H1 (cell line): ENCODE measurements at regions not wholly inside any gene's neighbourhood (a gene's known extent, or its start where the extent isn't known, plus 50 kb on each side); places are given as distances from the start of the nearest gene placed in this dataset.

Experiments
- EGR1 ChIP-seq: IDR thresholded peaks from 2 replicates; pipeline ENCODE4 v1.6.1; 2011; ENCODE audit warnings: low read depth, low read length, borderline replicate concordance
- KDM5A ChIP-seq: fragments of 200-600 bp; IDR thresholded peaks from 2 replicates; pipeline ENCODE4 v1.7.1; 2012; ENCODE audit warnings: mild to moderate bottlenecking, low read length, inconsistent platforms, mixed read lengths
- POLR2A ChIP-seq, 2 experiments: IDR thresholded peaks; 1 replicate in 1 of 2; 2 replicates in 1 of 2; pipeline ENCODE4 v1.6.1; 2011; ENCODE audit warnings: low read depth in 2 of 2, low read length in 2 of 2, mild to moderate bottlenecking in 2 of 2; ENCODE audit errors: control extremely low read depth in 1 of 2
- RFX5 ChIP-seq: IDR thresholded peaks from 2 replicates; pipeline ENCODE4 v1.6.1; 2011; ENCODE audit warnings: low read depth, low read length, improper control_type of control experiment, borderline replicate concordance
- TAF1 ChIP-seq: IDR thresholded peaks from 2 replicates; pipeline ENCODE4 v1.6.1; 2011; ENCODE audit warnings: mild to moderate bottlenecking, low read depth, low read length
- TEAD4 ChIP-seq: IDR thresholded peaks from 2 replicates; pipeline ENCODE4 v1.6.1; 2012; ENCODE audit warnings: low read depth, low read length, inconsistent platforms, mixed read lengths
- YY1 ChIP-seq: IDR thresholded peaks from 2 replicates; pipeline ENCODE4 v1.6.1; 2011; ENCODE audit warnings: low read depth, mild to moderate bottlenecking, low read length
- TF ChIP-seq, protein P1 (sequence below): fragments of 300-600 bp; sonication (generic); IDR thresholded peaks from 2 replicates; pipeline ENCODE4 v1.7.1; 2012; ENCODE audit warnings: low read length, moderate library complexity, mild to moderate bottlenecking, inconsistent platforms; ENCODE audit not compliant: insufficient replicate concordance
- TF ChIP-seq, protein P2 (sequence below): IDR thresholded peaks from 2 replicates; pipeline ENCODE4 v1.6.1; 2011; ENCODE audit warnings: low read length, improper control_type of control experiment

DNA sequence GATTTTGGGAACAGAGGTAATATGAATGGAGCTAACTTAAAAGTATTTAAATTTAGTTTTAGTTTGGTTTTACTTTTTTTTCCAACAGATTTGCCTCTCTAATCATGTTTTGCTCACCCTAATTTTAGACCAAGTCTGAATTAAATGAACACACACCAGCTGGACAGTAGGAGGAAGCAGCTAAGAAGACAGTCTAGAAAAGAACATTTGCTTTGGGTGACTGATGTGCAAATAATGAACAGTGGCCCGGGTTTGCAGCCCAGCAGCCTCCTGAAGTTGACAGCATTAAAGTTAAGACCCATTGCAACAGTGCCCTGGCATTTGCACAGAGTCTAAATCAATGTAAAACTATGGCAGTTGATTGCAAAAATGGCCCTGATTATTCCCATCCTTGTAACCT lies 66.4 kb upstream of the SORL1 start (continued):
- TF ChIP-seq, protein P1, sequence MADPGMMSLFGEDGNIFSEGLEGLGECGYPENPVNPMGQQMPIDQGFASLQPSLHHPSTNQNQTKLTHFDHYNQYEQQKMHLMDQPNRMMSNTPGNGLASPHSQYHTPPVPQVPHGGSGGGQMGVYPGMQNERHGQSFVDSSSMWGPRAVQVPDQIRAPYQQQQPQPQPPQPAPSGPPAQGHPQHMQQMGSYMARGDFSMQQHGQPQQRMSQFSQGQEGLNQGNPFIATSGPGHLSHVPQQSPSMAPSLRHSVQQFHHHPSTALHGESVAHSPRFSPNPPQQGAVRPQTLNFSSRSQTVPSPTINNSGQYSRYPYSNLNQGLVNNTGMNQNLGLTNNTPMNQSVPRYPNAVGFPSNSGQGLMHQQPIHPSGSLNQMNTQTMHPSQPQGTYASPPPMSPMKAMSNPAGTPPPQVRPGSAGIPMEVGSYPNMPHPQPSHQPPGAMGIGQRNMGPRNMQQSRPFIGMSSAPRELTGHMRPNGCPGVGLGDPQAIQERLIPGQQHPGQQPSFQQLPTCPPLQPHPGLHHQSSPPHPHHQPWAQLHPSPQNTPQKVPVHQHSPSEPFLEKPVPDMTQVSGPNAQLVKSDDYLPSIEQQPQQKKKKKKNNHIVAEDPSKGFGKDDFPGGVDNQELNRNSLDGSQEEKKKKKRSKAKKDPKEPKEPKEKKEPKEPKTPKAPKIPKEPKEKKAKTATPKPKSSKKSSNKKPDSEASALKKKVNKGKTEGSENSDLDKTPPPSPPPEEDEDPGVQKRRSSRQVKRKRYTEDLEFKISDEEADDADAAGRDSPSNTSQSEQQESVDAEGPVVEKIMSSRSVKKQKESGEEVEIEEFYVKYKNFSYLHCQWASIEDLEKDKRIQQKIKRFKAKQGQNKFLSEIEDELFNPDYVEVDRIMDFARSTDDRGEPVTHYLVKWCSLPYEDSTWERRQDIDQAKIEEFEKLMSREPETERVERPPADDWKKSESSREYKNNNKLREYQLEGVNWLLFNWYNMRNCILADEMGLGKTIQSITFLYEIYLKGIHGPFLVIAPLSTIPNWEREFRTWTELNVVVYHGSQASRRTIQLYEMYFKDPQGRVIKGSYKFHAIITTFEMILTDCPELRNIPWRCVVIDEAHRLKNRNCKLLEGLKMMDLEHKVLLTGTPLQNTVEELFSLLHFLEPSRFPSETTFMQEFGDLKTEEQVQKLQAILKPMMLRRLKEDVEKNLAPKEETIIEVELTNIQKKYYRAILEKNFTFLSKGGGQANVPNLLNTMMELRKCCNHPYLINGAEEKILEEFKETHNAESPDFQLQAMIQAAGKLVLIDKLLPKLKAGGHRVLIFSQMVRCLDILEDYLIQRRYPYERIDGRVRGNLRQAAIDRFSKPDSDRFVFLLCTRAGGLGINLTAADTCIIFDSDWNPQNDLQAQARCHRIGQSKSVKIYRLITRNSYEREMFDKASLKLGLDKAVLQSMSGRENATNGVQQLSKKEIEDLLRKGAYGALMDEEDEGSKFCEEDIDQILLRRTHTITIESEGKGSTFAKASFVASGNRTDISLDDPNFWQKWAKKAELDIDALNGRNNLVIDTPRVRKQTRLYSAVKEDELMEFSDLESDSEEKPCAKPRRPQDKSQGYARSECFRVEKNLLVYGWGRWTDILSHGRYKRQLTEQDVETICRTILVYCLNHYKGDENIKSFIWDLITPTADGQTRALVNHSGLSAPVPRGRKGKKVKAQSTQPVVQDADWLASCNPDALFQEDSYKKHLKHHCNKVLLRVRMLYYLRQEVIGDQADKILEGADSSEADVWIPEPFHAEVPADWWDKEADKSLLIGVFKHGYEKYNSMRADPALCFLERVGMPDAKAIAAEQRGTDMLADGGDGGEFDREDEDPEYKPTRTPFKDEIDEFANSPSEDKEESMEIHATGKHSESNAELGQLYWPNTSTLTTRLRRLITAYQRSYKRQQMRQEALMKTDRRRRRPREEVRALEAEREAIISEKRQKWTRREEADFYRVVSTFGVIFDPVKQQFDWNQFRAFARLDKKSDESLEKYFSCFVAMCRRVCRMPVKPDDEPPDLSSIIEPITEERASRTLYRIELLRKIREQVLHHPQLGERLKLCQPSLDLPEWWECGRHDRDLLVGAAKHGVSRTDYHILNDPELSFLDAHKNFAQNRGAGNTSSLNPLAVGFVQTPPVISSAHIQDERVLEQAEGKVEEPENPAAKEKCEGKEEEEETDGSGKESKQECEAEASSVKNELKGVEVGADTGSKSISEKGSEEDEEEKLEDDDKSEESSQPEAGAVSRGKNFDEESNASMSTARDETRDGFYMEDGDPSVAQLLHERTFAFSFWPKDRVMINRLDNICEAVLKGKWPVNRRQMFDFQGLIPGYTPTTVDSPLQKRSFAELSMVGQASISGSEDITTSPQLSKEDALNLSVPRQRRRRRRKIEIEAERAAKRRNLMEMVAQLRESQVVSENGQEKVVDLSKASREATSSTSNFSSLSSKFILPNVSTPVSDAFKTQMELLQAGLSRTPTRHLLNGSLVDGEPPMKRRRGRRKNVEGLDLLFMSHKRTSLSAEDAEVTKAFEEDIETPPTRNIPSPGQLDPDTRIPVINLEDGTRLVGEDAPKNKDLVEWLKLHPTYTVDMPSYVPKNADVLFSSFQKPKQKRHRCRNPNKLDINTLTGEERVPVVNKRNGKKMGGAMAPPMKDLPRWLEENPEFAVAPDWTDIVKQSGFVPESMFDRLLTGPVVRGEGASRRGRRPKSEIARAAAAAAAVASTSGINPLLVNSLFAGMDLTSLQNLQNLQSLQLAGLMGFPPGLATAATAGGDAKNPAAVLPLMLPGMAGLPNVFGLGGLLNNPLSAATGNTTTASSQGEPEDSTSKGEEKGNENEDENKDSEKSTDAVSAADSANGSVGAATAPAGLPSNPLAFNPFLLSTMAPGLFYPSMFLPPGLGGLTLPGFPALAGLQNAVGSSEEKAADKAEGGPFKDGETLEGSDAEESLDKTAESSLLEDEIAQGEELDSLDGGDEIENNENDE = no peak
- no peak for TF ChIP-seq EGR1
- TF ChIP-seq, protein P2, sequence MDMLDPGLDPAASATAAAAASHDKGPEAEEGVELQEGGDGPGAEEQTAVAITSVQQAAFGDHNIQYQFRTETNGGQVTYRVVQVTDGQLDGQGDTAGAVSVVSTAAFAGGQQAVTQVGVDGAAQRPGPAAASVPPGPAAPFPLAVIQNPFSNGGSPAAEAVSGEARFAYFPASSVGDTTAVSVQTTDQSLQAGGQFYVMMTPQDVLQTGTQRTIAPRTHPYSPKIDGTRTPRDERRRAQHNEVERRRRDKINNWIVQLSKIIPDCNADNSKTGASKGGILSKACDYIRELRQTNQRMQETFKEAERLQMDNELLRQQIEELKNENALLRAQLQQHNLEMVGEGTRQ = no peak
- TF ChIP-seq RFX5 = no peak
- no peak for TF ChIP-seq KDM5A
- no peak for TF ChIP-seq YY1
- TF ChIP-seq TEAD4 = no peak
- TF ChIP-seq TAF1 = no peak
- no peak for TF ChIP-seq POLR2A (IDR thresholded peaks at IDR 0.05; ENCODE audit: control extremely low read depth in 1 of 2, low read depth in 2 of 2, low read length in 2 of 2)
